ENCODE measurements at regions not wholly inside any gene's neighbourhood (a gene's known extent, or its start where the extent isn't known, plus 50 kb on each side); places are given as distances from the start of the nearest gene placed in this dataset.

DNA sequence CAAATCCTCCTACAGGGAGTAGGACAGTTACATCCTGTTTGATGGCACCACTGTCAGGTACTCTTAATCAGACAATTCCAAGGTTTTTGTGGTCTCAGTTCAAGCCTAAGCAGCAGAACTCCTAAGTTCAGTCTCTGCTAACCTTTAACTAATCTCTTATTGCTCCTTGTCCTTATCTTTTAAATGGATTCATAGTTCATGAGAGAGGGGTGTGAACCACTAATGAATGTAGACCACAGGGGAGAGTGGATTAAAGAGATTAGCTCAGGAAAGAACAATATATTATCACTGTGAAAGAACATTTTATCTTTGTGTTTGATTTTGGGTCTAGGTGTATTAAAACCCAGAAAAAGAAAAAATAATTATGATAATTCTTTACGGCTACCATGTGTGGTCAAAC lies 168.9 kb downstream of the DCK start:
- no peak for DNase-seq

- DNase-seq = no peak
Observed at GRCh38 chr4:71163317-71163716, 169.9 kb downstream of the DCK start.

GRCh38 chr4:71167083-71167482 lies 171.7 kb upstream of the SLC4A4 start:
- DNase-seq = no peak

- no peak for DNase-seq
Observed at GRCh38 chr4:71171592-71171991, 167.2 kb upstream of the SLC4A4 start.

GRCh38 chr4:71181332-71181731 lies 157.5 kb upstream of the SLC4A4 start:
- no peak for DNase-seq

GRCh38 chr4:71184195-71184781 lies 154.5 kb upstream of the SLC4A4 start:
- DNase-seq = peak; percentile 71

- no peak for DNase-seq
Observed at GRCh38 chr4:71185037-71185436, 153.8 kb upstream of the SLC4A4 start.

- no peak for DNase-seq
Observed at GRCh38 chr4:71186257-71186565, 152.6 kb upstream of the SLC4A4 start.

DNA sequence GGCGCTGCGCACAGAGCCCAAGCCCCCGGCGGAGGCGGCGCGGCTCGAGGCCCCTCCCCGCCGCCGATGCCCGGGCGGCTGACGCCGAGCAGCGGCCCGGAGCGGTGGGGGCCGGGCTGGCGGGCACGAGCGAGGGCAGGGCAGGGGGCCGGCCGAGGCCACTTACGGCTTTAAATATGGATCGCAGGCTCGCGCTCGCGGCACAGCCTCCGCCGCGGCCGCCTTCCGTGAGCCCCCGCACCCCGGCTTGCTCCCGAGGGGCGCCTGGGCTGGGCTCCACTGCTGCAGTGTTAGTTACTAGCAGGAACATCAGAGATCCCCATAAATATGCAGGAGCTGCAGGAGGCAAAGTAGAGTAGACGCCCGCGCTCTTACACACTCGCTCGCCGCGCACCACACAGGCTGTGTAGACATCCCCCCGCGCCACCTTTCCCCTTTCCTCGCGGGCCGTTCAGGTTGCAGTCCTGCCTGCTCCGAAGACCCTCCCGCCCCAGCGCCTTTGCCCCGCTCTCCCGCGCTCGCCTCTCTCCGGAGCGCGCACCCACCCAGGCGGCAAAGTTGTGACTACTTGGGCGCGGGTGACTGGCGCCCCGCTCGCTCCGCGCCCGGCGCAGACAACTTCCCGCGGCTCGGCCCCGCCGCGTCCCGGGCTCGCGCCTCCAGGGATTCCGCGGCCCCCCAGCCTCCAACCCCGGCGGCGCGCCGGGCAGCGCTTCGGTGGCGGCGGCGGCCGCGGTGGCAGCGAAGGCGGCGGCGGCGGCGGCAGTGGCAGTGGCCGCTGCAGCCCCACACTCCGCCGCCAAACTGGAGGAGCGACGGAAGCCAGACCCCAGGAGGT lies 152.0 kb upstream of the SLC4A4 start:
- peak; percentile 16 for DNase-seq

DNA sequence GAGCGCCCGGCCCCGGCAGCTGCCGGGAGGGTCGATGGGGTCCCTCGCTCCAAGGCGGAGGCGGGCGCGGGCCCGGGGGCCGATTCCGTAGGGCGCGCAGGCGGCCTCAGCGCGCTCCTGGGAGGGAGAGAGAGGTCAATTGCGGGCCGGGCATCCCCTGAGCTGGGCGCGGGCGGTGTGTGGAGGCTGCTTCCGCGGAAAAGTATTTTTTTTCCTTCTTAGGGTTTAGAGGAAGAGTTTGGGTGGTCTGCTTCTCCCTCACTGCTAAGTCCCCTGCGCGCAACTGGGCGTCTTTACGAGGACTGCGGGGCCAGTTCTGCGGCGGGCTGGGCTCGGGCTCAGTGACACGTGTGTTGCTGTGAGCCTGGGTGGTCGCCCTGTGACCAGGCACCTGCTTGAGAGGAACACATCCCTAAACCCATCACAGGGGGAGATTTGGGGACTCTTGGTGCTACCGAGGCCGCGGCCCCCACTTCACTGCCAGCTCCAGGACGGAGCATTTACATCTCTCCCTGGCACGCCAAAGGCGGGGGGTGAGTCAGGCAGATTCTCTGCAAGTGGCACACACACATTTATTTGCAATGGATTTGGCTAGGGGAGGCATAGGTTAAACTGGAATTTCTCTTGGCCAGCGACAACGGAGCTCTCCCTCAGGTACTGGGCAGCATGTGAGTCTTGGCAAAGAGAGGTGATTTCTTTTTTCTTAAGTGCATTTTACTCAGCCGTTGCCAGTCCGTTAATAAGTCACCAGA lies 151.2 kb upstream of the SLC4A4 start:
- no peak for DNase-seq

DNA sequence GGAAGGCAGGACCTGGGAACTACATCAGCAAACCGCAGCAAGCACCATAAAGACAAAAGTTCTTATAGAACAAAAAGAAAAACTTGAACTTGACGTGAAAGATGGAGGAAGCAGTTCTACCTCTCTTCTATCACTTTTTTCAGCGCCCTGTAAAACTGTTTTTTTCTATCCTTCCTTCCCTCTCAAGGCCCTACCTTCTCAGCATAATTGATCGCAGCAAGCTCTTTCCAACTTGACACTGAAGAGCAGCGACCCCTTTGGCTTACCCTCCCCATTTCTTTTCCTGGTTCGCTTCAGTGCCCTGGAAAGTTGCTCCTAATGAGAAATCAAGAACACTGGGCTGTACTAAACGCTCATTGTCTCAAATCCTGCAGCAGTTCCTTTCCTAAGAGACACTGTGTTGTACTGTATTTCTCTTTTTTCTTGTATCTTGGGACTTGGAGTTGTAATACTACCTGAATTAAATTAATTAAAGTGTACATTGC lies 150.6 kb upstream of the SLC4A4 start:
- no peak for DNase-seq

DNA sequence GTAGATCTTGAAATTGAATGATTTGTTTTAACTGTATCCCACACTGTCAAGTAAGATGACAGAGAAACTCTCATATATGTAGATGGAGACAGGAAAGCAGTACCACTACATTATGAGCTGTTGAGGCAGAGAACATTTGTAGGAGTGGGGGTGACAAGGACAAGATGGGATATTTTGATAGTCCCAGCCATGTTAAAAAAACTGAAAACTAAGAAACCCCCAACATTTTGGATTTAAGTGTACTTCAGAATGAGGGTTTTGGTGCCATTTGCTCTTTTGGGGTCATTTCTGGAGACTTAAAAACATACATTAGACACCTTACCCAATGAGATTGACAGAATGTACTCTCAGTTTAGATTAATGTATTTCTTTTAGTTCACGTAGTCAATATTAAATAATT lies 149.9 kb upstream of the SLC4A4 start:
- no peak for DNase-seq

DNA sequence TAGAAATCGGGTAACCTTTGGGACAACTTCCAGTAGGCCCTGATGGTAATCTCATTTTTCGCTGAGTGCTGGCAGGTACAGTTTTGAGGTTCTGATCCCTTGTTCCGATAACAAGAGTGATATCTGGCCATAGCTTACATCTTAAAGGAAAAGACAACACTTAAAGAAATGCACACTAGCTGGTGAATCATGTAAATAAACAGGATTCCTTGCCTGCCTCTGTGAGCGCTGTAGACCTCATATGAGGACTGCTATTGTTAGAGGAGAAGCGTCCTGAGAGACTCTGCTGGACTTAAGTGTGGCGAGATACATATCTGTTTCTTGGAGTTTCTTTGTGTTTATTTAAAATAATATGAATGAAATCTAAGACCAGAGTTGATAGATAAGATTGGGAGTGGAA lies 149.3 kb upstream of the SLC4A4 start:
- DNase-seq = no peak

GRCh38 chr4:71194454-71194853 lies 144.4 kb upstream of the SLC4A4 start:
- DNase-seq = no peak

- DNase-seq = no peak
Observed at GRCh38 chr4:71195924-71196323, 142.9 kb upstream of the SLC4A4 start.

GRCh38 chr4:71198958-71199357 lies 139.9 kb upstream of the SLC4A4 start:
- peak; percentile 37 for DNase-seq

- no peak for DNase-seq
Observed at GRCh38 chr4:71201057-71201456, 137.8 kb upstream of the SLC4A4 start.

GRCh38 chr4:71201817-71202576 lies 136.8 kb upstream of the SLC4A4 start:
- no peak for DNase-seq

DNA sequence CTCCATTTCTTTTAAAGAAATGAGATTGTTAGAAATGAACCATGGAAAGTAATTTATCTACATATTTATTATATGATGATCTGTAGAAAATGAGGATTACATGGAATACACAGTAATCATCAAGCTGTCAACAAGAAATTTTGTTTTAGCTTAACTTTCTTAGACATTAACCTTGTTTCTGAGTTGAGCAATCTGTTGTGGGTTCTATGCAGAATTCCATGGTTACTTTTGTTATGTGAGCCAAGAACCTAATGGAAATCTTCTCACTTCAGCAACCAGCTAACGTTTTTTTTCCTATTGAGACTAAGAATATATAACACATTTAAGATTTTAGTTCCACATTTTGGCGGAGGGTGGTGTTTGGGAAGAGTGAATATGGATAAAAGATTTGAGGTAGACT lies 136.1 kb upstream of the SLC4A4 start:
- no peak for DNase-seq

- DNase-seq = no peak
Observed at GRCh38 chr4:71204056-71204455, 134.8 kb upstream of the SLC4A4 start.

DNA sequence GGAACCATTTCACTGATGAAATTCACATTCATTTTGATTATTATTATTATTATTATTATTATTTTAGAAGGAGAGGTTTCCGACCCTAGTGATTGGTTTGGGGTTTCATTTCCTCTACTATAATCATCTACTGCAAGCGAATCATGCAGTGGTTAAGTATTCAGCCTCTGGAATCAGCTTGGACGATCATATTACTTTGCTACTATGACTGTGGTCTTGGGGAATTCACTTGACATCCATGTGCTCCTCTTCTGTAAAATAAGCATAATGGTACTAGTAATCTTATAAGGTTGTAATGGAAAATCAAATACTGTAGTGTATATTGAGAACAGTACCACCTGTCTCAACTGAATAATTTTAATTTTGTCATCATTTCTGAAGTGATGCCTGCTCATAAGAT lies 132.1 kb upstream of the SLC4A4 start:
- DNase-seq = no peak

GRCh38 chr4:71209161-71209560 lies 129.7 kb upstream of the SLC4A4 start:
- no peak for DNase-seq

GRCh38 chr4:71210823-71211222 lies 128.0 kb upstream of the SLC4A4 start:
- no peak for DNase-seq
